ENCODE measurements at regions not wholly inside any gene's neighbourhood (a gene's known extent, or its start where the extent isn't known, plus 50 kb on each side); places are given as distances from the start of the nearest gene placed in this dataset.

DNA sequence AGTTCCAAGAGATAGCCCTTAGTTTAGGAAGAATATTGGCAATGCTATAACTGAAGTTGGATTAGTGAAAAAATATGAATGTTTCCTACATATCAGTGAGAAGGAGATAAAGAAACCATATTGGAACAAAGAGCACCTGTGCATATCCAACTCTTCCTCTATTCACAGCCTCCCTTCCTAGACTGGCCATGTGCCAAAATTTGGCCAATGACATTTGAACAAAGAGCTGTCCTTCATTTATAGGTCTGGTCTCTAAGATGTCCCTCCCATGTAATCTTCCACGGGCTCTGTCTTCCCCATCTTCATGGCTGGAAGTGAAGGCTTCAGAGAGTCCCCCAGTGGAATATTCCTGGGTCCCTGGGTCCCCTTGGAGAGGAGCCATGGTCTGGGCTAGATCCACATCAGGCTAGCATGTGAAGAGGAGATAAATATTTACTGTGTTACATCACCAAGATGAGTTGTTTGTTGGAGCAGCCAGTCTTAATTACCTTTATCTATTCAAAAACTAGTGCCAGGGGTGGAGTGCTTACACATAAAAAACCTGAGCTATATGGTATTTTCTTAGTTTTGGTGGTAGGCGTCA, 190.0 kb upstream of the S1PR3 start:
- Histone ChIP-seq H3K56ac (ENCODE audit: insufficient read length, low read depth, low read length) (no peak overlapping the region), H3K9ac (ENCODE audit: extremely low read depth, insufficient read length, low read length) (no peak overlapping the region), H3K27me3 (ENCODE audit: insufficient read depth, low read length) (no peaks in the 10 kb centered on the region), H3K18ac (ENCODE audit: insufficient read length, low read depth, low read length) (no peak overlapping the region), H3K27ac (ENCODE audit: insufficient read length, low read depth, low read length) (no peak overlapping the region), H2AK5ac (ENCODE audit: insufficient read length, low read length) (no peak overlapping the region), H4K5ac (ENCODE audit: insufficient read length, low read depth, low read length) (no peak overlapping the region), H2BK20ac (ENCODE audit: low read depth, low read length, poor library complexity, severe bottlenecking) (no peak overlapping the region), H3K4me2 (ENCODE audit: insufficient read depth, insufficient read length, low read length) (no peak overlapping the region), H3K79me2 (ENCODE audit: insufficient read depth, low read length) (no peaks in the 10 kb centered on the region), H3K9me3 (ENCODE audit: control insufficient read depth, low read depth, low read length) (no peaks in the 10 kb centered on the region), H3K4me1 (ENCODE audit: insufficient read depth, low read length) (no peaks in the 10 kb centered on the region), H2BK15ac (ENCODE audit: low read depth, low read length) (no peak overlapping the region), H4K8ac (replicated peaks; ENCODE audit: insufficient read length, low read depth, low read length) (no peak overlapping the region), H3K23ac (ENCODE audit: insufficient read length, low read depth, low read length) (no peak overlapping the region), H2AFZ (ENCODE audit: low read length) (no peak overlapping the region), H4K20me1 (ENCODE audit: control insufficient read depth, insufficient read depth, insufficient read length) (no peaks in the 10 kb centered on the region), H4K91ac (ENCODE audit: insufficient read length, low read depth, low read length) (no peak overlapping the region), H3K14ac (ENCODE audit: insufficient read depth, low read length) (no peak overlapping the region), H2BK12ac (ENCODE audit: insufficient read length, low read depth, low read length) (no peak overlapping the region), H3K4ac (ENCODE audit: low read depth, low read length) (no peak overlapping the region), H2BK5ac (ENCODE audit: insufficient read length, low read length) (no peak overlapping the region), H3K23me2 (ENCODE audit: insufficient read length, low read depth, low read length, poor library complexity, severe bottlenecking) (no peaks in the 10 kb centered on the region), H2BK120ac (ENCODE audit: low read depth, low read length, poor library complexity, severe bottlenecking) (no peak overlapping the region), H3K79me1 (ENCODE audit: insufficient read depth, low read depth, low read length, poor library complexity, severe bottlenecking) (no peaks in the 10 kb centered on the region), H3T11ph (ENCODE audit: low read length) (no peak overlapping the region)
- no CpG with 5 or more reads among the region's 2 CpGs for WGBS (ENCODE audit: extremely low coverage, insufficient read length, low lambda C conversion rate)
- peaks cover 6 to 16% of the 10 kb centered on the region in 2 experiments for H3K4me1 Mint-ChIP-seq
- DNase-seq = no peak
- peaks cover 3% of the 10 kb centered on the region; the same call in 1 of the 2 replicates for H3K27me3 Mint-ChIP-seq (ENCODE audit: low read depth)
- no peak overlapping the region for H3K4me3 Mint-ChIP-seq
- peaks cover 0 to 4% of the 10 kb centered on the region in 2 experiments; a peak in 2 of 5 replicates for H3K9me3 Mint-ChIP-seq
- TF ChIP-seq, protein P1, sequence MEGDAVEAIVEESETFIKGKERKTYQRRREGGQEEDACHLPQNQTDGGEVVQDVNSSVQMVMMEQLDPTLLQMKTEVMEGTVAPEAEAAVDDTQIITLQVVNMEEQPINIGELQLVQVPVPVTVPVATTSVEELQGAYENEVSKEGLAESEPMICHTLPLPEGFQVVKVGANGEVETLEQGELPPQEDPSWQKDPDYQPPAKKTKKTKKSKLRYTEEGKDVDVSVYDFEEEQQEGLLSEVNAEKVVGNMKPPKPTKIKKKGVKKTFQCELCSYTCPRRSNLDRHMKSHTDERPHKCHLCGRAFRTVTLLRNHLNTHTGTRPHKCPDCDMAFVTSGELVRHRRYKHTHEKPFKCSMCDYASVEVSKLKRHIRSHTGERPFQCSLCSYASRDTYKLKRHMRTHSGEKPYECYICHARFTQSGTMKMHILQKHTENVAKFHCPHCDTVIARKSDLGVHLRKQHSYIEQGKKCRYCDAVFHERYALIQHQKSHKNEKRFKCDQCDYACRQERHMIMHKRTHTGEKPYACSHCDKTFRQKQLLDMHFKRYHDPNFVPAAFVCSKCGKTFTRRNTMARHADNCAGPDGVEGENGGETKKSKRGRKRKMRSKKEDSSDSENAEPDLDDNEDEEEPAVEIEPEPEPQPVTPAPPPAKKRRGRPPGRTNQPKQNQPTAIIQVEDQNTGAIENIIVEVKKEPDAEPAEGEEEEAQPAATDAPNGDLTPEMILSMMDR (conservative IDR thresholded peaks at IDR 0.05) = no peak
- H3K36me3 Mint-ChIP-seq (ENCODE audit: insufficient read depth in 1 of 3, low read depth in 3 of 3) = peaks cover 0 to 8% (median 0%) of the 10 kb centered on the region in 3 experiments; a peak in 2 of 7 replicates
- H3K27ac Mint-ChIP-seq = no peak overlapping the region

Data from H9 (cell line).